WTC11 (cell line): ENCODE measurements at regions not wholly inside any gene's neighbourhood (a gene's known extent, or its start where the extent isn't known, plus 50 kb on each side); places are given as distances from the start of the nearest gene placed in this dataset.

Experiments used
- CTCF ChIP-seq: fragments of 200-600 bp; IDR thresholded peaks from 2 replicates; pipeline ENCODE4 v1.8.0; 2022; ENCODE audit warnings: antibody characterized with exemption
- EMX1 ChIP-seq: fragments of 250-450 bp; sonication (Bioruptor Pico); IDR thresholded peaks from 2 replicates; pipeline ENCODE4 v1.8.0; 2021; ENCODE audit warnings: mild to moderate bottlenecking
- IRF1 ChIP-seq: sonication (generic); formaldehyde crosslinking; IDR thresholded peaks from 2 replicates; pipeline ENCODE4 v1.8.0; 2023; ENCODE audit warnings: missing genetic modification reagents

- TF ChIP-seq CTCF (no peak; the same call in 1 of the 2 replicates), EMX1 (CRISPR knock-in tag) (no peak), IRF1 (CRISPR knock-in tag) (no peak)
These were observed 81.2 kb upstream of the TRPC7 start for GRCh38 chr5:136446565-136446964.
